ENCODE measurements at regions not wholly inside any gene's neighbourhood (a gene's known extent, or its start where the extent isn't known, plus 50 kb on each side); places are given as distances from the start of the nearest gene placed in this dataset.
A peak's percentile ranks its signal among the peaks of the same experiment; 100 is the strongest.

DNA sequence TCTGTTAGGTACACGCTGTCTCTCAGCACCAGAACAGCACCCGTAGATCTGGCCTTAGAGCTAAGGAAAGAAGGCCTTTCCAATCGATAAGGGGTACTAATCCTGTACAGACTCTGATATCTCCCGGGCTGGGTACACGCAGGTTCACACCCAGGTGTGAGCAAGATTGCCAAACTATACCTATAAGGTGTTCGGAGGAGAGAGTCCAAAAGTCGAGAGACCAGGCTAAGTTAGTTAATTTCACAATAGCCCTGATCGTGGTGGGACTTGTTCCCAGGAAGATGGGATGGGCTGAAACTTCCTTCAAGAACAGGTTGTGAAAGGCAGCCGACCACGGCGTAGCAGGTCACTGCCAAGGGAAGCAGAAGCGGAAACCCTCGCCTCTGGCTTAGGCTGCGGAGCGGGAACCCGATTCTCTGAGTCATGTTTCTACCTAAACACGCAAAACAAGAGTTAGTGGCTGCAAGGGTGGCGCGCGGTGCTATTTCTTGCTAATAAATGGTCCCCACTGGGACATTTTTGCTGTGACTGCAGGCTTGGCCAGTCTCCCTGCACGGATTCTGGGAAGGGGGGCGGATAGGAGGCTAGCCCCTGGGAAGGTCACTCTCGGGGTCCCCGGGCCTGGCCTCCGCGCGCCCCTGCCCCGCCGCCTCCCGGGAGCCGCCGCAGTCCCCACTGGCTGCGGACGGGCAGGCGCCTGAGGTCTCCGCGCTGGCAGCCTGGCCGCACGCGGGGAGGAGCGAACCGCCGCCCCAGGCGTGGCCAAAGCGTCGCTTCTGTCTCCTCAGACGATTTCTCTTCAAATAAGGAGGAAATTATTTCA, 75.4 kb upstream of the PDSS1 start:
- Histone ChIP-seq H3K9ac (ENCODE audit: low read length) (peak overlapping the region; percentile 21; the same call in 1 of the 2 replicates), H3K27me3 (ENCODE audit: insufficient read depth, low read length) (no peaks in the 10 kb centered on the region), H3K27ac (ENCODE audit: low read depth, low read length) (no peak overlapping the region), H4K20me1 (ENCODE audit: insufficient read depth) (no peaks in the 10 kb centered on the region), H3K4me2 (ENCODE audit: low read length) (peak overlapping the region; percentile 83), H3K4me1 (ENCODE audit: control insufficient read depth in 1 of 2, insufficient read depth in 2 of 2, low read length in 2 of 2) (peaks cover 5 to 12% of the 10 kb centered on the region in 2 experiments; a peak in 3 of 4 replicates), H3K9me2 (ENCODE audit: insufficient read depth) (no peaks in the 10 kb centered on the region), H3K36me3 (ENCODE audit: control insufficient read depth in 1 of 2, insufficient read depth in 2 of 2, low read length in 2 of 2) (no peaks in the 10 kb centered on the region), H3K9me3 (ENCODE audit: control insufficient read depth in 1 of 2, insufficient read depth in 1 of 2, low read depth in 1 of 2, low read length in 2 of 2) (no peaks in the 10 kb centered on the region), H3K4me3 (replicated peaks in 1 of 2; ENCODE audit: low read depth in 1 of 2, low read length in 2 of 2) (peak overlapping the region; percentile 15 to 53), H2AFZ (ENCODE audit: low read depth, low read length, poor library complexity, severe bottlenecking) (peak overlapping the region; percentile 100), H3K79me2 (ENCODE audit: insufficient read depth, low read length) (no peaks in the 10 kb centered on the region)
- peak; percentile 97 for ATAC-seq
- ChIA-PET POLR2A (no interaction called here), CTCF (no interaction called here), RAD21 (ENCODE audit: low non-redundant PET in 1 of 2, low total read pairs in 2 of 2, uncharacterized antibody in 2 of 2, unreplicated experiment in 2 of 2) (no interaction called here)
- no peak for TF ChIP-seq TCF7L2 (IDR thresholded peaks at IDR 0.05; ENCODE audit: borderline replicate concordance, extremely low read depth, insufficient read depth, insufficient read length)
- TF ChIP-seq SIN3A (IDR thresholded peaks at IDR 0.05; ENCODE audit: low read depth) = no peak
- TF ChIP-seq ELF1 (IDR thresholded peaks at IDR 0.05; ENCODE audit: borderline replicate concordance, low read depth) = no peak
- TF ChIP-seq EZH2phosphoT487 (IDR thresholded peaks at IDR 0.05; ENCODE audit: borderline replicate concordance) = no peak
- 0 out of 2 replicates have a peak, but pooled peaks have one; percentile 25 for TF ChIP-seq POLR2AphosphoS5 (IDR thresholded peaks at IDR 0.05; ENCODE audit: low read depth, low read length)
- intact Hi-C loops (cut with micrococcal nuclease) = no loop called here
- DNase-seq (ENCODE audit: low read depth, low spot score) = no peak
- no TSS peak for BruUV-seq (replicated peaks)

DNA sequence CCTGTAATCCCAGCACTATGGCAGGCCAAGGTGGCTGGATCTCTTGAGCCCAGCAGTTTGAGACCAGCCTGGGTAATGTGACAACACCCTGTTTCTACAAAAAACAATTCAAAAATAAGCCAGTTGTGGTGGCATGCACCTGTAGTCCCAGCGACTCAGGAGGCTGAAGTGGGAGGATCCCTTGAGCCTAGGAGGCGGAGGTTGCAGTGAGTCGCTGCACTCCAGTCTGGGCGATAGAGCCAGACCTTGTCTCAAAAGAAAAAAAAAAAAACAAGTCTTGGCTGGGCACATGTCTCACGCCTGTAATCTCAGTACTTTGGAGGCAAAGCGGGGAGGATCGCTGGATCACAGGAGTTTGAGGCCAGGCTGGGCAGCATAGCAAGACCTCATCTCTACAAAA, 74.6 kb upstream of the PDSS1 start:
- RAD21 ChIA-PET (ENCODE audit: low non-redundant PET in 1 of 2, low total read pairs in 2 of 2, uncharacterized antibody in 2 of 2, unreplicated experiment in 2 of 2) = no interaction called here
- Histone ChIP-seq H3K4me1 (ENCODE audit: control insufficient read depth in 1 of 2, insufficient read depth in 2 of 2, low read length in 2 of 2) (peaks cover 5 to 12% of the 10 kb centered on the region in 2 experiments; a peak in 3 of 4 replicates), H3K36me3 (ENCODE audit: control insufficient read depth in 1 of 2, insufficient read depth in 2 of 2, low read length in 2 of 2) (no peaks in the 10 kb centered on the region), H3K9me2 (ENCODE audit: insufficient read depth) (no peaks in the 10 kb centered on the region), H3K27me3 (ENCODE audit: insufficient read depth, low read length) (no peaks in the 10 kb centered on the region), H3K79me2 (ENCODE audit: insufficient read depth, low read length) (no peaks in the 10 kb centered on the region), H3K4me3 (replicated peaks in 1 of 2; ENCODE audit: low read depth in 1 of 2, low read length in 2 of 2) (peak overlapping the region; percentile 15 to 53), H3K9me3 (ENCODE audit: control insufficient read depth in 1 of 2, insufficient read depth in 1 of 2, low read depth in 1 of 2, low read length in 2 of 2) (no peaks in the 10 kb centered on the region), H3K4me2 (ENCODE audit: low read length) (peak overlapping the region; percentile 83), H2AFZ (ENCODE audit: low read depth, low read length, poor library complexity, severe bottlenecking) (peak overlapping the region; percentile 100), H3K27ac (ENCODE audit: low read depth, low read length) (no peak overlapping the region), H4K20me1 (ENCODE audit: insufficient read depth) (no peaks in the 10 kb centered on the region), H3K9ac (ENCODE audit: low read length) (no peak overlapping the region)
- DNase-seq (ENCODE audit: low read depth, low spot score) (no peak), ATAC-seq (peak; percentile 77)
- CTCF ChIA-PET = no interaction called here
- intact Hi-C loops (cut with micrococcal nuclease) = no loop called here
- BruUV-seq (replicated peaks) = no TSS peak
- POLR2A ChIA-PET = no interaction called here
- no peak for TF ChIP-seq TCF7L2 (IDR thresholded peaks at IDR 0.05; ENCODE audit: borderline replicate concordance, extremely low read depth, insufficient read depth, insufficient read length)
- TF ChIP-seq, protein P1, sequence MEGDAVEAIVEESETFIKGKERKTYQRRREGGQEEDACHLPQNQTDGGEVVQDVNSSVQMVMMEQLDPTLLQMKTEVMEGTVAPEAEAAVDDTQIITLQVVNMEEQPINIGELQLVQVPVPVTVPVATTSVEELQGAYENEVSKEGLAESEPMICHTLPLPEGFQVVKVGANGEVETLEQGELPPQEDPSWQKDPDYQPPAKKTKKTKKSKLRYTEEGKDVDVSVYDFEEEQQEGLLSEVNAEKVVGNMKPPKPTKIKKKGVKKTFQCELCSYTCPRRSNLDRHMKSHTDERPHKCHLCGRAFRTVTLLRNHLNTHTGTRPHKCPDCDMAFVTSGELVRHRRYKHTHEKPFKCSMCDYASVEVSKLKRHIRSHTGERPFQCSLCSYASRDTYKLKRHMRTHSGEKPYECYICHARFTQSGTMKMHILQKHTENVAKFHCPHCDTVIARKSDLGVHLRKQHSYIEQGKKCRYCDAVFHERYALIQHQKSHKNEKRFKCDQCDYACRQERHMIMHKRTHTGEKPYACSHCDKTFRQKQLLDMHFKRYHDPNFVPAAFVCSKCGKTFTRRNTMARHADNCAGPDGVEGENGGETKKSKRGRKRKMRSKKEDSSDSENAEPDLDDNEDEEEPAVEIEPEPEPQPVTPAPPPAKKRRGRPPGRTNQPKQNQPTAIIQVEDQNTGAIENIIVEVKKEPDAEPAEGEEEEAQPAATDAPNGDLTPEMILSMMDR (IDR thresholded peaks at IDR 0.05 in 2 of 3, conservative IDR thresholded peaks at IDR 0.05 in 1 of 3; ENCODE audit: borderline replicate concordance in 1 of 3, insufficient read depth in 1 of 3, low read depth in 2 of 3, low read length in 2 of 3) = no peak
- TF ChIP-seq SIN3A (IDR thresholded peaks at IDR 0.05; ENCODE audit: low read depth) = no peak
- TF ChIP-seq, protein P2, sequence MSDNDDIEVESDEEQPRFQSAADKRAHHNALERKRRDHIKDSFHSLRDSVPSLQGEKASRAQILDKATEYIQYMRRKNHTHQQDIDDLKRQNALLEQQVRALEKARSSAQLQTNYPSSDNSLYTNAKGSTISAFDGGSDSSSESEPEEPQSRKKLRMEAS (IDR thresholded peaks at IDR 0.05) = no peak
- TF ChIP-seq POLR2AphosphoS5 (IDR thresholded peaks at IDR 0.05; ENCODE audit: low read depth, low read length) = no peak
- no peak for TF ChIP-seq CEBPB (IDR thresholded peaks at IDR 0.05; ENCODE audit: low read depth)
- no peak for TF ChIP-seq ELF1 (IDR thresholded peaks at IDR 0.05; ENCODE audit: borderline replicate concordance, low read depth)
- TF ChIP-seq, protein P3, sequence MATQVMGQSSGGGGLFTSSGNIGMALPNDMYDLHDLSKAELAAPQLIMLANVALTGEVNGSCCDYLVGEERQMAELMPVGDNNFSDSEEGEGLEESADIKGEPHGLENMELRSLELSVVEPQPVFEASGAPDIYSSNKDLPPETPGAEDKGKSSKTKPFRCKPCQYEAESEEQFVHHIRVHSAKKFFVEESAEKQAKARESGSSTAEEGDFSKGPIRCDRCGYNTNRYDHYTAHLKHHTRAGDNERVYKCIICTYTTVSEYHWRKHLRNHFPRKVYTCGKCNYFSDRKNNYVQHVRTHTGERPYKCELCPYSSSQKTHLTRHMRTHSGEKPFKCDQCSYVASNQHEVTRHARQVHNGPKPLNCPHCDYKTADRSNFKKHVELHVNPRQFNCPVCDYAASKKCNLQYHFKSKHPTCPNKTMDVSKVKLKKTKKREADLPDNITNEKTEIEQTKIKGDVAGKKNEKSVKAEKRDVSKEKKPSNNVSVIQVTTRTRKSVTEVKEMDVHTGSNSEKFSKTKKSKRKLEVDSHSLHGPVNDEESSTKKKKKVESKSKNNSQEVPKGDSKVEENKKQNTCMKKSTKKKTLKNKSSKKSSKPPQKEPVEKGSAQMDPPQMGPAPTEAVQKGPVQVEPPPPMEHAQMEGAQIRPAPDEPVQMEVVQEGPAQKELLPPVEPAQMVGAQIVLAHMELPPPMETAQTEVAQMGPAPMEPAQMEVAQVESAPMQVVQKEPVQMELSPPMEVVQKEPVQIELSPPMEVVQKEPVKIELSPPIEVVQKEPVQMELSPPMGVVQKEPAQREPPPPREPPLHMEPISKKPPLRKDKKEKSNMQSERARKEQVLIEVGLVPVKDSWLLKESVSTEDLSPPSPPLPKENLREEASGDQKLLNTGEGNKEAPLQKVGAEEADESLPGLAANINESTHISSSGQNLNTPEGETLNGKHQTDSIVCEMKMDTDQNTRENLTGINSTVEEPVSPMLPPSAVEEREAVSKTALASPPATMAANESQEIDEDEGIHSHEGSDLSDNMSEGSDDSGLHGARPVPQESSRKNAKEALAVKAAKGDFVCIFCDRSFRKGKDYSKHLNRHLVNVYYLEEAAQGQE (IDR thresholded peaks at IDR 0.05; ENCODE audit: low read depth) = no peak
- TF ChIP-seq SRF (IDR thresholded peaks at IDR 0.05; ENCODE audit: low read depth) = no peak
- TF ChIP-seq, protein P4, sequence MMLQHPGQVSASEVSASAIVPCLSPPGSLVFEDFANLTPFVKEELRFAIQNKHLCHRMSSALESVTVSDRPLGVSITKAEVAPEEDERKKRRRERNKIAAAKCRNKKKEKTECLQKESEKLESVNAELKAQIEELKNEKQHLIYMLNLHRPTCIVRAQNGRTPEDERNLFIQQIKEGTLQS (IDR thresholded peaks at IDR 0.05) = no peak
- TF ChIP-seq YY1 (IDR thresholded peaks at IDR 0.05; ENCODE audit: extremely low read depth, insufficient replicate concordance, low read depth, low read length) = no peak

Measured in HCT116 (cell line).